H1 (cell line): ENCODE measurements at regions not wholly inside any gene's neighbourhood (a gene's known extent, or its start where the extent isn't known, plus 50 kb on each side); places are given as distances from the start of the nearest gene placed in this dataset.

Experiments used
- CTCF ChIA-PET: fragments of 300-600 bp; sonication (Branson Sonifier 250); formaldehyde crosslinking; loops from one replicate; lab custom pipeline; 2021; ENCODE audit not compliant: partially characterized antibody; lab: Charles Lee
- POLR2A ChIA-PET: fragments of 300-600 bp; sonication (Branson Sonifier 250); formaldehyde crosslinking; loops from one replicate; lab custom pipeline; 2021; ENCODE audit warnings: inconsistent platforms; ENCODE audit not compliant: partially characterized antibody; lab: Charles Lee
- DNase-seq, 2 experiments: peaks; one replicate each; pipeline versions ENCODE4 v3.0.0 to v3.0.0-alpha.2; 2010 to 2022; ENCODE audit warnings: low spot score in 2 of 2, low read depth in 1 of 2, mixed read lengths in 1 of 2
- FAIRE-seq: peaks from 2 replicates; lab custom pipeline; 2011; peaks lifted over from hg19 to GRCh38; lab: Jason Lieb, UNC
- H2AFZ ChIP-seq: 2 replicates; pipeline ENCODE4 v1.8.1; 2012; ENCODE audit warnings: low read length, inconsistent platforms
- H2AK5ac ChIP-seq: 2 replicates; pipeline ENCODE4 v1.6.1; 2013; ENCODE audit warnings: low read depth, low read length
- H2BK120ac ChIP-seq: replicated peaks from 2 replicates; pipeline ENCODE3; 2013; ENCODE audit warnings: low read depth, low read length, inconsistent platforms
- H2BK12ac ChIP-seq: 2 replicates; pipeline ENCODE4 v1.6.1; 2013; ENCODE audit warnings: low read depth, low read length
- H2BK15ac ChIP-seq: 2 replicates; pipeline ENCODE4 v1.6.1; 2013; ENCODE audit warnings: low read length
- H2BK20ac ChIP-seq: 2 replicates; pipeline ENCODE4 v1.6.1; 2013; ENCODE audit warnings: low read length
- H2BK5ac ChIP-seq: 2 replicates; pipeline ENCODE4 v1.6.1; 2013; ENCODE audit warnings: low read depth, low read length
- H3K14ac ChIP-seq: 2 replicates; pipeline ENCODE4 v1.6.1; 2013; ENCODE audit warnings: inconsistent platforms; ENCODE audit not compliant: insufficient read length
- H3K18ac ChIP-seq: 2 replicates; pipeline ENCODE4 v1.6.1; 2013; ENCODE audit warnings: low read length; ENCODE audit errors: extremely low read depth
- H3K23ac ChIP-seq: 2 replicates; pipeline ENCODE4 v1.6.1; 2013; ENCODE audit warnings: inconsistent platforms; ENCODE audit not compliant: insufficient read length
- H3K23me2 ChIP-seq: 2 replicates; pipeline ENCODE4 v1.6.1; 2013; ENCODE audit warnings: low read depth, low read length
- H3K27ac ChIP-seq: 2 replicates; pipeline ENCODE4 v1.6.1; 2011; ENCODE audit warnings: low read depth, low read length, inconsistent platforms
- H3K27me3 ChIP-seq, 4 experiments: replicated peaks in 1 of 4; 1 replicate in 1 of 4; 2 replicates in 3 of 4; pipeline versions ENCODE4 v1.6.1 to v1.8.1; 2011 to 2013; ENCODE audit warnings: low read length in 3 of 4, mild to moderate bottlenecking in 3 of 4, inconsistent platforms in 2 of 4, mixed read lengths in 2 of 4, moderate library complexity in 1 of 4; ENCODE audit not compliant: control insufficient read depth in 3 of 4, insufficient read depth in 3 of 4; ENCODE audit errors: extremely low read depth in 1 of 4
- H3K36me3 ChIP-seq, 4 experiments: 2 replicates each; pipeline versions ENCODE4 v1.6.1 to v1.8.1; 2011 to 2013; ENCODE audit warnings: mild to moderate bottlenecking in 4 of 4, low read length in 3 of 4, moderate library complexity in 2 of 4, control low read depth in 1 of 4, inconsistent platforms in 1 of 4; ENCODE audit not compliant: insufficient read depth in 4 of 4, control insufficient read depth in 2 of 4
- H3K4ac ChIP-seq: replicated peaks from 2 replicates; pipeline ENCODE3; 2013; ENCODE audit warnings: low read length, low read depth, mixed read lengths, inconsistent platforms; ENCODE audit not compliant: insufficient read length
- H3K4me1 ChIP-seq, 4 experiments: replicated peaks in 1 of 4; 1 replicate in 1 of 4; 2 replicates in 3 of 4; pipeline versions ENCODE4 v1.6.1 to v1.8.1; 2011 to 2013; ENCODE audit warnings: low read length in 3 of 4, inconsistent platforms in 2 of 4, mixed read lengths in 1 of 4; ENCODE audit not compliant: insufficient read depth in 4 of 4, control insufficient read depth in 3 of 4
- H3K4me2 ChIP-seq, 2 experiments: 2 replicates each; pipeline versions ENCODE4 v1.6.1 to v1.8.1; 2011 to 2013; ENCODE audit warnings: low read depth in 2 of 2, low read length in 2 of 2, control low read depth in 1 of 2, inconsistent platforms in 1 of 2, mild to moderate bottlenecking in 1 of 2; ENCODE audit not compliant: insufficient read depth in 1 of 2
- H3K4me3 ChIP-seq, 4 experiments: fragments of 200-600, 300-600 bp in 1 of 4; sonication (generic), shearing (Covaris generic), sonication (Bioruptor Twin) in 1 of 4; 2 replicates each; pipeline versions ENCODE4 v1.5.1 to v1.8.1; 2011 to 2016; ENCODE audit warnings: low read length in 4 of 4, low read depth in 3 of 4, control low read depth in 2 of 4, inconsistent platforms in 2 of 4, mild to moderate bottlenecking in 2 of 4, mixed read lengths in 1 of 4, moderate library complexity in 1 of 4; ENCODE audit not compliant: insufficient read depth in 2 of 4; ENCODE audit errors: extremely low read depth in 1 of 4
- H3K56ac ChIP-seq: replicated peaks from 2 replicates; pipeline ENCODE3; 2013; ENCODE audit warnings: low read depth, mild to moderate bottlenecking, mixed read lengths, low read length, inconsistent platforms; ENCODE audit not compliant: insufficient read length
- H3K79me1 ChIP-seq: 2 replicates; pipeline ENCODE4 v1.6.1; 2013; ENCODE audit warnings: low read depth, low read length, control low read depth
- H3K79me2 ChIP-seq, 2 experiments: 2 replicates each; pipeline versions ENCODE4 v1.6.1 to v1.8.1; 2012 to 2013; ENCODE audit warnings: low read length in 2 of 2, mild to moderate bottlenecking in 2 of 2, inconsistent platforms in 1 of 2; ENCODE audit not compliant: insufficient read depth in 2 of 2, control insufficient read depth in 1 of 2
- H3K9ac ChIP-seq, 4 experiments: replicated peaks in 1 of 4; 1 replicate in 1 of 4; 2 replicates in 3 of 4; pipeline versions ENCODE4 v1.6.1 to v1.8.1; 2011 to 2013; ENCODE audit warnings: low read depth in 3 of 4, low read length in 3 of 4, control low read depth in 2 of 4, mild to moderate bottlenecking in 2 of 4, moderate library complexity in 2 of 4, inconsistent platforms in 1 of 4; ENCODE audit errors: extremely low read depth in 1 of 4
- H3K9me3 ChIP-seq, 2 experiments: 2 replicates each; pipeline versions ENCODE4 v1.6.1 to v1.8.1; 2012 to 2013; ENCODE audit warnings: mild to moderate bottlenecking in 2 of 2, moderate library complexity in 2 of 2, control low read depth in 1 of 2, inconsistent platforms in 1 of 2, low read depth in 1 of 2, low read length in 1 of 2, mixed read lengths in 1 of 2; ENCODE audit not compliant: insufficient read depth in 2 of 2
- H4K20me1 ChIP-seq, 2 experiments: replicated peaks in 1 of 2; 2 replicates each; pipeline versions ENCODE3 to v1.8.1; 2011 to 2013; ENCODE audit warnings: inconsistent platforms in 2 of 2, low read length in 2 of 2, mild to moderate bottlenecking in 1 of 2; ENCODE audit not compliant: insufficient read depth in 2 of 2, control insufficient read depth in 1 of 2
- H4K5ac ChIP-seq: 2 replicates; pipeline ENCODE4 v1.6.1; 2013; ENCODE audit warnings: low read length, low read depth, mixed read lengths, inconsistent platforms; ENCODE audit not compliant: insufficient read length
- H4K8ac ChIP-seq: 2 replicates; pipeline ENCODE4 v1.8.0; 2013; ENCODE audit warnings: mild to moderate bottlenecking, moderate library complexity, low read length, inconsistent platforms; ENCODE audit not compliant: insufficient read depth; ENCODE audit errors: extremely low read depth
- H4K91ac ChIP-seq: replicated peaks from 2 replicates; pipeline ENCODE3; 2013; ENCODE audit warnings: low read length, mixed read lengths, inconsistent platforms; ENCODE audit not compliant: insufficient read length
- BRCA1 ChIP-seq: IDR thresholded peaks from 2 replicates; pipeline ENCODE4 v1.6.1; 2012; ENCODE audit warnings: low read depth, low read length, improper control_type of control experiment
- CTCF ChIP-seq, 3 experiments: IDR thresholded peaks; 1 replicate in 2 of 3; 2 replicates in 1 of 3; pipeline versions ENCODE4 v1.5.1 to v1.6.1; 2011; ENCODE audit warnings: low read length in 3 of 3, mild to moderate bottlenecking in 3 of 3, inconsistent platforms in 2 of 3, low read depth in 1 of 3, moderate library complexity in 1 of 3; ENCODE audit not compliant: insufficient read depth in 1 of 3; ENCODE audit errors: control extremely low read depth in 1 of 3
- KDM5A ChIP-seq: fragments of 200-600 bp; IDR thresholded peaks from 2 replicates; pipeline ENCODE4 v1.7.1; 2012; ENCODE audit warnings: mild to moderate bottlenecking, low read length, inconsistent platforms, mixed read lengths
- NANOG ChIP-seq: IDR thresholded peaks from 2 replicates; pipeline ENCODE4 v1.6.1; 2011; ENCODE audit warnings: low read length, low read depth, mild to moderate bottlenecking, inconsistent platforms; ENCODE audit not compliant: insufficient read depth, poor library complexity, severe bottlenecking
- NRF1 ChIP-seq: IDR thresholded peaks from 2 replicates; pipeline ENCODE4 v1.6.1; 2011; ENCODE audit warnings: mild to moderate bottlenecking, low read depth, low read length, improper control_type of control experiment
- SIN3A ChIP-seq, 2 experiments: IDR thresholded peaks in 1 of 2; conservative IDR thresholded peaks in 1 of 2; 2 replicates each; pipeline ENCODE4 v1.6.1; 2011 to 2012; ENCODE audit warnings: low read length in 2 of 2, improper control_type of control experiment in 1 of 2, low read depth in 1 of 2, mild to moderate bottlenecking in 1 of 2
- WGBS, 2 experiments: shearing (Covaris generic) in 1 of 2; methylation state at CpG; one replicate each; pipeline versions ENCODE4 v1.1.6 to v1.1.7; 2013 to 2015; ENCODE audit warnings: low lambda C conversion rate in 2 of 2, mixed read lengths in 2 of 2, inconsistent platforms in 1 of 2, low coverage in 1 of 2, missing lambda C conversion rate in 1 of 2; ENCODE audit not compliant: insufficient replicate concordance in 2 of 2, insufficient coverage in 1 of 2, insufficient read length in 1 of 2; ENCODE audit errors: extremely low coverage in 1 of 2, missing lambda C conversion rate in 1 of 2; 5-methylcytosine and 5-hydroxymethylcytosine counted together

- Histone ChIP-seq H3K27me3 (no peaks in the 10 kb centered on the region), H2BK5ac (no peak overlapping the region)
- CTCF ChIA-PET: no interaction called here
Observed at GRCh38 chr7:137080516-137081203, 212.2 kb downstream of the CHRM2 start.

More at GRCh38 chr7:137080516-137081203, 212.2 kb downstream of the CHRM2 start:
- no peak overlapping the region for H4K8ac ChIP-seq
- H4K91ac ChIP-seq: no peak overlapping the region
- no peaks in the 10 kb centered on the region for H3K79me2 ChIP-seq
- no peak overlapping the region for H2AK5ac ChIP-seq
- H3K4me1 ChIP-seq: no peaks in the 10 kb centered on the region
- H2AFZ ChIP-seq: no peak overlapping the region
- H2BK120ac ChIP-seq: no peak overlapping the region
- no peak for TF ChIP-seq BRCA1
- no peak for TF ChIP-seq NRF1
- TF ChIP-seq KDM5A: no peak
- TF ChIP-seq NANOG: no peak
- TF ChIP-seq CTCF (IDR thresholded peaks at IDR 0.05; ENCODE audit: control extremely low read depth in 1 of 3, insufficient read depth in 1 of 3, low read depth in 1 of 3, low read length in 3 of 3): no peak
- TF ChIP-seq SIN3A (conservative IDR thresholded peaks at IDR 0.05 in 1 of 2, IDR thresholded peaks at IDR 0.05 in 1 of 2; ENCODE audit: low read depth in 1 of 2, low read length in 2 of 2): no peak
- POLR2A ChIA-PET: no interaction called here
- H3K9ac ChIP-seq: no peak overlapping the region
- H2BK15ac ChIP-seq: no peak overlapping the region
- no peaks in the 10 kb centered on the region for H3K23me2 ChIP-seq
- H3K56ac ChIP-seq: no peak overlapping the region
- no peak overlapping the region for H3K18ac ChIP-seq
- no peak overlapping the region for H3K4me3 ChIP-seq
- H2BK20ac ChIP-seq: no peak overlapping the region
- H2BK12ac ChIP-seq: no peak overlapping the region
- no peak overlapping the region for H3K23ac ChIP-seq
- DNase-seq: no peak
- WGBS, 2 experiments: 89% methylated on average over 5 of the region's 5 CpGs; no CpG with 5 or more reads in 1 of the 2 experiments
- no peak overlapping the region for H3K14ac ChIP-seq
- H3K27ac ChIP-seq: no peak overlapping the region
- no peak overlapping the region for H4K5ac ChIP-seq
- H3K4me2 ChIP-seq: no peak overlapping the region
- H3K9me3 ChIP-seq: no peaks in the 10 kb centered on the region
- no peaks in the 10 kb centered on the region for H3K79me1 ChIP-seq
- FAIRE-seq: no peak
- H3K4ac ChIP-seq: no peak overlapping the region
- H3K36me3 ChIP-seq: no peaks in the 10 kb centered on the region
- H4K20me1 ChIP-seq: no peaks in the 10 kb centered on the region
